Esophagus squamous epithelium (tissue), 4 donors: ENCODE measurements at regions not wholly inside any gene's neighbourhood (a gene's known extent, or its start where the extent isn't known, plus 50 kb on each side); places are given as distances from the start of the nearest gene placed in this dataset.

ENCODE experiments used
- POLR2A ChIP-seq, 4 donors: fragments of 450-650 bp; IDR thresholded peaks; one replicate each; pipeline ENCODE4 v1.6.1; 2017; ENCODE audit warnings: antibody characterized with exemption in 4 of 4, mild to moderate bottlenecking in 4 of 4, moderate library complexity in 3 of 4
- TF ChIP-seq, protein P1 (sequence below), 6 experiments: fragments of 450-650 bp in 4 of 6; fragments of 200-600 bp in 2 of 6; sonication (generic) in 2 of 6; IDR thresholded peaks; one replicate each; pipeline ENCODE4 v1.5.1; 2016 to 2019; ENCODE audit warnings: antibody characterized with exemption in 6 of 6, mild to moderate bottlenecking in 4 of 6, moderate library complexity in 4 of 6

DNA sequence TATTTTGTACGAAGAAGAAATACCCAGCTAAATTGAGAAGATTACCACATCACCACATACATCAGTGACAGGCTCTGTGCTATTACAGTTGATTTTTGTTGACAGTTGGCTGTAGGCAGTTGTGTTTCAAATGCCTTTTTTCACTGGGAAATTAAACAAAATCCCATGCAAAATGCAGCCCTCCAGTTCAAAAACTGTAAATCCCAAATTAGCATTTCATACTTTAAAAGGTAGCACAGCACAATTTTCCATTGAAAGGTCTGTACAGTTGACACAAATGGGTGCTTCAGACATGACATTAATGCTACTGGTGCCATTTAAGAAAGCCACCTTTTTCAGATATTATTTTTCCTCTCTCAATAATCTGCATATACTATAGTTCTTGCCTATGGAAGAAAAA lies 807.2 kb downstream of the BCL11A start:
- TF ChIP-seq POLR2A (IDR thresholded peaks at IDR 0.05), result no peak
- TF ChIP-seq, protein P1, sequence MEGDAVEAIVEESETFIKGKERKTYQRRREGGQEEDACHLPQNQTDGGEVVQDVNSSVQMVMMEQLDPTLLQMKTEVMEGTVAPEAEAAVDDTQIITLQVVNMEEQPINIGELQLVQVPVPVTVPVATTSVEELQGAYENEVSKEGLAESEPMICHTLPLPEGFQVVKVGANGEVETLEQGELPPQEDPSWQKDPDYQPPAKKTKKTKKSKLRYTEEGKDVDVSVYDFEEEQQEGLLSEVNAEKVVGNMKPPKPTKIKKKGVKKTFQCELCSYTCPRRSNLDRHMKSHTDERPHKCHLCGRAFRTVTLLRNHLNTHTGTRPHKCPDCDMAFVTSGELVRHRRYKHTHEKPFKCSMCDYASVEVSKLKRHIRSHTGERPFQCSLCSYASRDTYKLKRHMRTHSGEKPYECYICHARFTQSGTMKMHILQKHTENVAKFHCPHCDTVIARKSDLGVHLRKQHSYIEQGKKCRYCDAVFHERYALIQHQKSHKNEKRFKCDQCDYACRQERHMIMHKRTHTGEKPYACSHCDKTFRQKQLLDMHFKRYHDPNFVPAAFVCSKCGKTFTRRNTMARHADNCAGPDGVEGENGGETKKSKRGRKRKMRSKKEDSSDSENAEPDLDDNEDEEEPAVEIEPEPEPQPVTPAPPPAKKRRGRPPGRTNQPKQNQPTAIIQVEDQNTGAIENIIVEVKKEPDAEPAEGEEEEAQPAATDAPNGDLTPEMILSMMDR (IDR thresholded peaks at IDR 0.05), result no peak
